ENCODE measurements at regions not wholly inside any gene's neighbourhood (a gene's known extent, or its start where the extent isn't known, plus 50 kb on each side); places are given as distances from the start of the nearest gene placed in this dataset.
A peak's percentile ranks its signal among the peaks of the same experiment; 100 is the strongest.

GRCh38 chr18:73962256-73962655 is 185.4 kb downstream of the FBXO15 start:
- no peak for DNase-seq

- no peak for DNase-seq
These were observed 185.8 kb downstream of the FBXO15 start for GRCh38 chr18:73961804-73962203.

GRCh38 chr18:73959352-73959751 is 188.3 kb downstream of the FBXO15 start:
- no peak for DNase-seq

GRCh38 chr18:73954268-73954667 is 193.4 kb downstream of the FBXO15 start:
- DNase-seq: no peak

GRCh38 chr18:73952296-73952946 is 195.2 kb downstream of the FBXO15 start:
- DNase-seq: no peak

- DNase-seq: no peak
These were observed 197.4 kb downstream of the FBXO15 start for GRCh38 chr18:73950116-73950700.

- DNase-seq: no peak
These were observed 199.1 kb downstream of the FBXO15 start for GRCh38 chr18:73948497-73948896.

- peak; percentile 7 for DNase-seq
These were observed 199.6 kb downstream of the FBXO15 start for GRCh38 chr18:73948084-73948483.

GRCh38 chr18:73947180-73947921 is 200.3 kb downstream of the FBXO15 start:
- DNase-seq: no peak

GRCh38 chr18:73945130-73945792 is 202.4 kb downstream of the FBXO15 start:
- no peak for DNase-seq

GRCh38 chr18:73944715-73945114 is 202.9 kb downstream of the FBXO15 start:
- no peak for DNase-seq

GRCh38 chr18:73943763-73944162 is 203.9 kb downstream of the FBXO15 start:
- DNase-seq: no peak

- no peak for DNase-seq
These were observed 204.7 kb downstream of the FBXO15 start for GRCh38 chr18:73942956-73943355.

GRCh38 chr18:73942081-73942625 is 205.5 kb downstream of the FBXO15 start:
- no peak for DNase-seq

GRCh38 chr18:73940721-73941120 is 206.9 kb downstream of the FBXO15 start:
- DNase-seq: no peak

GRCh38 chr18:73939391-73939790 is 208.2 kb downstream of the FBXO15 start:
- DNase-seq: no peak

GRCh38 chr18:73933685-73934084 is 213.9 kb downstream of the FBXO15 start:
- DNase-seq: no peak

- DNase-seq: no peak
These were observed 214.7 kb downstream of the FBXO15 start for GRCh38 chr18:73932976-73933375.

- no peak for DNase-seq
These were observed 220.1 kb downstream of the FBXO15 start for GRCh38 chr18:73927496-73927895.

GRCh38 chr18:73924836-73925235 is 222.8 kb downstream of the FBXO15 start:
- DNase-seq: no peak

- no peak for DNase-seq
These were observed 223.3 kb downstream of the FBXO15 start for GRCh38 chr18:73924307-73924706.

- no peak for DNase-seq
These were observed 223.8 kb downstream of the FBXO15 start for GRCh38 chr18:73923866-73924265.

GRCh38 chr18:73920033-73920432 is 227.6 kb downstream of the FBXO15 start:
- DNase-seq: no peak

Data from right kidney (tissue), 1 donor.